ENCODE measurements at regions not wholly inside any gene's neighbourhood (a gene's known extent, or its start where the extent isn't known, plus 50 kb on each side); places are given as distances from the start of the nearest gene placed in this dataset.

- DNase-seq = no peak
- no peak overlapping the region for H3K27ac ChIP-seq
- H3K27me3 ChIP-seq (replicated peaks in 1 of 7) = no peaks in the 10 kb centered on the region
- H3K4me1 ChIP-seq = no peaks in the 10 kb centered on the region
- TF ChIP-seq POLR2AphosphoS5 (IDR thresholded peaks at IDR 0.05) (no peak), POLR2A (IDR thresholded peaks at IDR 0.05) (no peak), CTCF (IDR thresholded peaks at IDR 0.05 in 8 of 11, conservative IDR thresholded peaks at IDR 0.05 in 3 of 11) (no peak)
- H3K4me3 ChIP-seq = no peak overlapping the region
- H3K9me3 ChIP-seq = no peaks in the 10 kb centered on the region
- intact Hi-C loops (cut with DNase I; ENCODE audit: low total_unique reads) = no loop called here
- no peaks in the 10 kb centered on the region for H3K36me3 ChIP-seq
These were observed 350.1 kb upstream of the MCTP2 start for GRCh38 chr15:93881310-93881709.

- no peak for DNase-seq
- no peak overlapping the region for H3K27ac ChIP-seq
- intact Hi-C loops (cut with DNase I; ENCODE audit: low total_unique reads) = no loop called here
- TF ChIP-seq POLR2AphosphoS5 (IDR thresholded peaks at IDR 0.05) = no peak
- TF ChIP-seq CTCF (IDR thresholded peaks at IDR 0.05 in 8 of 11, conservative IDR thresholded peaks at IDR 0.05 in 3 of 11) = no peak
- no peak for TF ChIP-seq POLR2A (IDR thresholded peaks at IDR 0.05)
- H3K27me3 ChIP-seq (replicated peaks in 1 of 7) = no peaks in the 10 kb centered on the region
- no peak overlapping the region for H3K4me3 ChIP-seq
- no peaks in the 10 kb centered on the region for H3K36me3 ChIP-seq
- WGBS, 5 donors = 88 to 100% (median 96%) methylated on average over 1 of the region's 1 CpG
- no peaks in the 10 kb centered on the region for H3K4me1 ChIP-seq
- H3K9me3 ChIP-seq = no peaks in the 10 kb centered on the region
These were observed 351.0 kb upstream of the MCTP2 start for GRCh38 chr15:93880358-93880757.

GRCh38 chr15:93870583-93870982, 360.8 kb upstream of the MCTP2 start:
- DNase-seq = no peak
- Histone ChIP-seq H3K4me3 (no peak overlapping the region), H3K27me3 (replicated peaks in 1 of 7) (no peaks in the 10 kb centered on the region), H3K4me1 (peaks cover 0 to 14% (median 0%) of the 10 kb centered on the region in 6 donors), H3K9me3 (no peaks in the 10 kb centered on the region), H3K36me3 (peaks cover 0 to 12% (median 0%) of the 10 kb centered on the region in 6 donors), H3K27ac (no peak overlapping the region)
- intact Hi-C loops (cut with DNase I; ENCODE audit: low total_unique reads) = no loop called here
- TF ChIP-seq CTCF (IDR thresholded peaks at IDR 0.05 in 8 of 11, conservative IDR thresholded peaks at IDR 0.05 in 3 of 11) (no peak), POLR2AphosphoS5 (IDR thresholded peaks at IDR 0.05) (no peak), POLR2A (IDR thresholded peaks at IDR 0.05) (no peak)
- 79 to 91% (median 89%) methylated on average over 2 of the region's 2 CpGs for WGBS, 5 donors

- H3K36me3 ChIP-seq = peaks cover 0 to 12% (median 0%) of the 10 kb centered on the region in 6 donors
- no peaks in the 10 kb centered on the region for H3K9me3 ChIP-seq
- 55 to 80% (median 60%) methylated on average over 1 of the region's 1 CpG for WGBS, 5 donors
- DNase-seq = no peak
- no peak overlapping the region for H3K27ac ChIP-seq
- TF ChIP-seq POLR2A (IDR thresholded peaks at IDR 0.05) = no peak
- no peak for TF ChIP-seq POLR2AphosphoS5 (IDR thresholded peaks at IDR 0.05)
- TF ChIP-seq CTCF (IDR thresholded peaks at IDR 0.05 in 8 of 11, conservative IDR thresholded peaks at IDR 0.05 in 3 of 11) = no peak
- H3K4me1 ChIP-seq = peaks cover 0 to 23% (median 1%) of the 10 kb centered on the region in 6 donors
- intact Hi-C loops (cut with DNase I; ENCODE audit: low total_unique reads) = no loop called here
- no peak overlapping the region for H3K4me3 ChIP-seq
- H3K27me3 ChIP-seq (replicated peaks in 1 of 7) = peaks cover 0 to 3% (median 0%) of the 10 kb centered on the region in 7 donors
These were observed 364.4 kb upstream of the MCTP2 start for GRCh38 chr15:93866948-93867347.

All from spleen (tissue), 11 donors.